DND-41 (cell line): ENCODE measurements at regions not wholly inside any gene's neighbourhood (a gene's known extent, or its start where the extent isn't known, plus 50 kb on each side); places are given as distances from the start of the nearest gene placed in this dataset.

ENCODE experiments used
- EZH2 ChIP-seq: IDR thresholded peaks from 3 replicates; pipeline ENCODE4 v1.6.1; 2012; ENCODE audit warnings: borderline replicate concordance, low read depth, mild to moderate bottlenecking, moderate library complexity, low read length, inconsistent platforms; ENCODE audit not compliant: severe bottlenecking
- TF ChIP-seq, protein P1 (sequence below): IDR thresholded peaks from 2 replicates; pipeline ENCODE4 v1.5.1; 2012; ENCODE audit warnings: borderline replicate concordance, low read length, moderate library complexity, mild to moderate bottlenecking; ENCODE audit not compliant: poor library complexity, severe bottlenecking; ENCODE audit errors: extremely low read depth

DNA sequence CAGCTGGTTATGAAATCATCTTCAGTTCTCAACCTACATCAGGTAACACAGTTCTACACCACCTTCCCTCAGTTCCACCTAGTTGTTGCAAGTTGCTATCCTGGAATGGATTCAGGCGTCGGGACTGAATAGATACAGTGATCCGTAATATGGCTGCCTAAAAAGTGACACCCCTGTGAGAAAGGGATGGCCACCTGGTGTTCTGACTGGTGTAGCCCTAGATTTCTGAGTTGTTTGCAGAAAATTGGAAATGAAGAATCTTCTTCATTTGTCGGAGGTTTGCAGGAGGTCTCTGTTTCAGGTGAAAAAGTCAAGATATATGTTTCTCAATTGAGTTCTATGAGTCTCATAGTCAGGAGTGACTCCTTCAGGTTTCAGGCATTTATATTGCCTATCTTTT lies 225.8 kb upstream of the ELAC2 start:
- TF ChIP-seq EZH2 = no peak
- TF ChIP-seq, protein P1, sequence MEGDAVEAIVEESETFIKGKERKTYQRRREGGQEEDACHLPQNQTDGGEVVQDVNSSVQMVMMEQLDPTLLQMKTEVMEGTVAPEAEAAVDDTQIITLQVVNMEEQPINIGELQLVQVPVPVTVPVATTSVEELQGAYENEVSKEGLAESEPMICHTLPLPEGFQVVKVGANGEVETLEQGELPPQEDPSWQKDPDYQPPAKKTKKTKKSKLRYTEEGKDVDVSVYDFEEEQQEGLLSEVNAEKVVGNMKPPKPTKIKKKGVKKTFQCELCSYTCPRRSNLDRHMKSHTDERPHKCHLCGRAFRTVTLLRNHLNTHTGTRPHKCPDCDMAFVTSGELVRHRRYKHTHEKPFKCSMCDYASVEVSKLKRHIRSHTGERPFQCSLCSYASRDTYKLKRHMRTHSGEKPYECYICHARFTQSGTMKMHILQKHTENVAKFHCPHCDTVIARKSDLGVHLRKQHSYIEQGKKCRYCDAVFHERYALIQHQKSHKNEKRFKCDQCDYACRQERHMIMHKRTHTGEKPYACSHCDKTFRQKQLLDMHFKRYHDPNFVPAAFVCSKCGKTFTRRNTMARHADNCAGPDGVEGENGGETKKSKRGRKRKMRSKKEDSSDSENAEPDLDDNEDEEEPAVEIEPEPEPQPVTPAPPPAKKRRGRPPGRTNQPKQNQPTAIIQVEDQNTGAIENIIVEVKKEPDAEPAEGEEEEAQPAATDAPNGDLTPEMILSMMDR = no peak
